PC-3 (cell line): ENCODE measurements at regions not wholly inside any gene's neighbourhood (a gene's known extent, or its start where the extent isn't known, plus 50 kb on each side); places are given as distances from the start of the nearest gene placed in this dataset.

Experiments
- CTCF ChIP-seq: fragments of 300-600 bp; sonication (generic); conservative IDR thresholded peaks from 2 replicates; pipeline ENCODE4 v1.5.1; 2017; ENCODE audit warnings: antibody characterized with exemption, low read depth, mild to moderate bottlenecking, low read length
- EZH2phosphoT487 ChIP-seq: fragments of 300-600 bp; sonication (generic); IDR thresholded peaks from 2 replicates; pipeline ENCODE4 v1.6.1; 2018; ENCODE audit warnings: mild to moderate bottlenecking, antibody characterized with exemption, low read length, borderline replicate concordance

DNA sequence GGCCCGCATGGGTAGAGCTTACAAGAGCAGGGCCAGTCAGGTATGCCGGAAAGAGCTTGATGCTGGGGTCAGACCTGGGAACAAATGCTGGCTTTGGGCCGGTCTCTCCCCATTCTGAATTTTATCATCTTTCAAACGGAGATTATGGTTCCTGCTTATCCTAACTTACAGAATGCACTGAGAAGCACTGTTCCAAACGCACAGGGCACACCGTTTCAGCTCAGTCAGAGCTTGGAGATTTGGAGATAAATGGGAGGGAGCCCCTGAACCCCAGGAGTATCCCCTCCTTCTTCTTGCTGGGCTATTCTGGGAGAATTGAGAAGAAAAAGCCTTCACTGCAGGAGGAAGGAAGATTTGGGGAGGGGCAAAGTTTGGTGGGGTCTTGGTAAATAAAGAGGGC is 169.4 kb downstream of the DDX1 start:
- no peak for TF ChIP-seq CTCF
- no peak for TF ChIP-seq EZH2phosphoT487
